CD4-positive, alpha-beta T cell treated with Interleukin-6 for 4 hours (primary cell): ENCODE measurements at regions not wholly inside any gene's neighbourhood (a gene's known extent, or its start where the extent isn't known, plus 50 kb on each side); places are given as distances from the start of the nearest gene placed in this dataset.
A peak's percentile ranks its signal among the peaks of the same experiment; 100 is the strongest.
"Not testable (repeated sequence)": the region's sequence is repeated elsewhere in the genome, so short reads cannot be mapped to it uniquely, and the experiment has no call there.

Source experiments
- DNase-seq: peaks from one replicate; pipeline ENCODE4 v3.0.0-alpha.2; 2020; ENCODE audit warnings: mixed read lengths

DNA sequence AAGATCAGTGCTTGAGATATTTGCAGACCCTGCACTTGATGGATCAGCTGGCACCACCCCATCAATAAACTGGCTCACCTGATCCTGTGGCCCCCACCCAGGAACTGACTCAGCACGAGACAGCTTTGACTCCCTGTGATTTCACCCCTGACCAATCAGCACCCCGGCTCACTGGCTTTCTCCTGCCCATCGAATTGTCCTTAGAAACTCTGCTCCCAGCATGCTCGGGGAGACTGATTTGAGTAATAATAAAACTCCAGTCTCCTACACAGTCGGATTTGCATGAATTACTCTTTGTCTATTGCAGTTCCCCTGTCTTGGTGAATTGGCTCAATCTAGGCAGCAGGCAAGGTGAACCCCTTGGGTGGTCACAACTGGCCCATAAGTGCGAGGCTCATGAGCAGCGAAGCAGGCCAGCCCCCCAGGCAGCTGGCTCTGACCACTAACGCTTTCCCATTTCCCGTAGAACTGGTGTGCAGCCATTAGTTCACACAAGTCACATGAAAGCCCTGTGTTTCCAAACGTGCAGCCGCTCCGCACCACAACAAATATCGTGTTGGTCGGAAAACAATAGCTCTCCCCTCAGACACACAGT is 79.6 kb downstream of the RSPH3 start:
- DNase-seq = no peak

DNA sequence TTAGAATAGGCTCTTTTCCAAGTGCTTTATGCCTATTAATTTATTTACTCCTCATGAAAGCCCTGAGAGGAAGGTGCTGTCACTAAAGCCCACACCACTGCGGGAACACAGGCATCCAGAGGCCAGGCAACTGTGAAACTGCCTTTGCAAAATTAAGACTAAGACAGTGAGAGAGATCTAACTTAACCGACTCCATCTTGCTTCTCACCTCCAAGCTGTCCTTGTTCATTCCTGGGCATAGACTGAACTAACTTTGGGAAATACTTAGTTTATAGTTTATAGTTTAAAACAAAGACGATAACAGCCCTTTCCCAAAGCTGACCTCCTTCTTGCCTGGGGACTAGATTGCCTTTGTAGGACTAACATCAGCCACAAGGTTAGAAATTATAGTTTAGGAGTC is 80.1 kb downstream of the RSPH3 start:
- DNase-seq = no peak

DNA sequence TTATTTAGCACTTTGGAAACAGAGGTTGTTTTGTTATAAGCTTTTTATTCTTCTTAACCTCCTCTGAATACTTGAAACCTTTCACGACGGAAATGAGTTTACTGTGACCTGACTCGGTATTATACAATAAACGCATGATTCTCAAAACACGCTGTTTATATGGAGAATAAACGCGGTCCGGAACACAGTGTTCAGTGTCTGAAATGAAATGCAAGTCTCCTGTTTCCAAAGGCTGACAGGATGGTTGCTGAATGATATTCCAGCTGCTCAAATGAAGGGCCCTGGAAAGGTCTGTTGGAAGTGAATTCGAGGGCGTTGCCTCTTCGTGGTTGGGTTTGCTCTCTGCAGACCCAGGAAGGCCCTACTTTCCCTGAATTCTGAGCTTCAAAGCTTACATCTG is 83.4 kb downstream of the RSPH3 start:
- DNase-seq = no peak

DNA sequence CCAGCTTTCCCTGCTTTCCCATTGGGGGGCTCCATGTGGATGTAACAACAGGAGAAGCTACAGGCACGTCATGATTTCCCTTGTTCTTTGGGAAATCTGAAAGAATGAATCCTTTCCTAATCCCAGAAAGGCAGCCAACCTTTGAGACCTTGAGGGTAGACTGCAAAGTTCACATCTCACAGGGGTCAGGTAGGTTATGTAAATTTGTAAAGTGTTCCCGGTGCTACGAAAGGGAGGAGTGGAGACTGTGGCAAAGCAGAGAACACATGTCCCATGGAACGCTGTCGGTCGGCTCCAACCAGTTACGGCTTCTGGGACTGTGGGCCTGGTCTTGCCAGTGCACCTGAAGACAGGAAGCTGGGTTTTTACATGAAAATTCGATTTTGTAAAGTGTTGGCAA is 85.1 kb downstream of the RSPH3 start:
- no peak for DNase-seq

DNA sequence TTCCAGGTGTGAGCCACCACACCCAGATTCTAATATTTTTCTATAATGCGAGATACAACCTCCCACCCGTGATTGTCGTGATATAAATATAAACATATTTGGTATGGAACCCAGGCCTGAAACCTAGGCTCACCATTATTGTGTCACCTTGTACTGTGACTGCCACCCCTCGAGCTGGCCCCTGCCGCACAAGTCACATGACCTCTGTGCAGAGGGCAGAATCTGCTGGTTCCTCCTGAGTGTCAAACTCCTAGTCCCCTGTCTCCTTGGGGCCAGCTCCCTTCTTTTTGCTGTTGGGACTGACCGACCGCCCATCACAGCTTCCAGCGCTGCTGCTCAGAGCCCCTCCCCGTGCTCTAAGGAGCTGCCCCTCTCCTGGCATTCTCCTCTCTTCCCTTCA is 86.4 kb downstream of the RSPH3 start:
- DNase-seq = no peak

DNA sequence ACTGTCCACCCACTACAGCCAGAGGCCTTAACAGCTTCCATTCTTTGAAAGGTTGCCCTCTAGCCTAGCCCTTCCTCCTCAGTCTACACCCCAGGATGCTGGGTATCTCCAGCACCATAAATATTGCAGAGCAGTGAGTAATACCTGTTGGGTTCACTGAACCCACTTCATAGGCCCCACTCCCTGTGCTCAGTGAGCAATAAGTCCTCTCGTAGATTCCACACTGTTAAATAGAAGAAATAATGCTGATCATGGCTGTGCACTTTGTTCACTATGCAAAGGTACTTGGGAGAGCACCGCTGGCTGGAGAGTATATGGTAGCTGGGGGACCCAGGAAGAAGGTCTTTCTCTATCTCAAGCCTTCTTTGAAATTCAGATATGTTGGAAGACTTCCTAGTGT is 87.3 kb downstream of the RSPH3 start:
- DNase-seq = no peak

DNA sequence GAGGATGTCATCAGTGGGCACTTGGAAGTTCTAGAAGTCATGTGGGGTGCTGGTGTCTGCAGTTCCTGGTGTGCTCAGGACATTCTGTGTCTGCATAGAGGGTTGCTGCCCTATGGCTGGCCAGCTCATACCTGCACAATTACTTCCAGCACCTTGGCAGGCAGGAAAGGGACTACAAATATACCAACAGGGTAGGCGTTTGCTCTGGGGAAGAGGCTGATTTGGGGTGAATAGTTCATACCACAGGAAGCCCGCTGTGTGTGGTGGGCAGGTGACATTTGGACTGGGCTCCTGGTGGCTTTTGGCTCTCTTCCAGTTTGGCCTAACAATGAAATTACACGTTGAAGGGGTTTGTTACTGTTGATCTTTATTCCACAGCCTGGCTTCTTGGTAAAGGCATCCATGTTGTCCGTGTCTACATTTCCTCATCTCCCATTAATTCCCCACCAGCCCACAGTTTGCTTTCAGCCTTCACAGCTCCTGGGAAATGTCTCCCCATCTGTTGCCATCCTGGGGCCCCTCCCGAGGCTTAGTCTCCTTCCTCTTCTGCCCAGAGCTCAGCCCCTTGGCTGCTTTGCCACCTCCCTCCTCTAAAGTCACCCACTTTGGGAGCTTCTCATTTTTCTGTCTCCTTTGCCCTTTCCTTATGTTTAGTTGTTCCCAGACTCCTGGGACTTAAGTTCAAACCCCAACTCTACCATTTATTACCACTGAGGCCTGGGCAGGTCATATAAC is 88.1 kb downstream of the RSPH3 start:
- DNase-seq = peak; percentile 48

DNA sequence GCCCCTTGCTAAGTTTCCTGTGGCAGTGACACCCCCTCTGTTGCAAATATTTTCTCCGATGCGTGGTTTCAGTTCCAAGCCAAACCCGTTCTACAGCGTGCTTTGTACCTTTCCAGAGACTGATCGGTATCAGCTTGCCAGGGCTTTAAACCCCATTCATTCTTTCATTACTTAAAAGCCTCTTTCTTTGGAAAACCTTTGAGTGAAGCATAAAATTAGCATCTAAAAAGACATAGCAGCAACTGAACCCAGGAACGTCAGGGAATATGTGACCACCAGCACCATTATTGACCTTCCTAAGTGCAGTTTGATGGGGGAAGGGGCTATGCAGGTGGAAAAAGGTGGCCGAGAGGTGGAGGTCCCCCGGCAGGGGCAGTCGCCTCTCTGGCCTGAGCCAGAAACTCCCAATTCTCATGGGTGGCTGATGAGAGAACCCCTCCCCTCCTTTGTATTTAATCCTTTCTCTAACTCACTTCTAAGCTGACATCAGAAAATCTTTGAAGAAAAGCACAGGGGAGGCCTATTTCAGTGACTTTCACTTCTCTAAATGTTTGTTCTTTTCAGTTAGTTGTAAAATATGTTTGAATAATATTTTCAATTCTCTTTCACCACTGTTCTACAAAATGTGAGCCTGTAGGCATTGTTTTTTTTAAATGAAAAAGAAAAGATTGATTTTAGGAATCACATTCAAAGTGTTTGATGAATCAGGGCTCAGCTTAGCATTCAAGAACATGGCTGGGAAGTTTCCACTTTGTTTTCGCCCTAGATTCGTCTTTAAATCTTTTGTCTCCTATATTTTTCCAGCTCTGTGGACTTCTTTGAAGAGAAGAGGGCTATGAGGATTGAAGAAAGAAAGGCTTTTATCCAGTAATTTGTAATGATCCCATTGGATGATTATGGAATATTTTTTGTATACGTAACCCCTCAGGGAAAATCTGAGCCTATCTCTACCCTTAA is 89.2 kb downstream of the RSPH3 start:
- peak; percentile 30 for DNase-seq

DNA sequence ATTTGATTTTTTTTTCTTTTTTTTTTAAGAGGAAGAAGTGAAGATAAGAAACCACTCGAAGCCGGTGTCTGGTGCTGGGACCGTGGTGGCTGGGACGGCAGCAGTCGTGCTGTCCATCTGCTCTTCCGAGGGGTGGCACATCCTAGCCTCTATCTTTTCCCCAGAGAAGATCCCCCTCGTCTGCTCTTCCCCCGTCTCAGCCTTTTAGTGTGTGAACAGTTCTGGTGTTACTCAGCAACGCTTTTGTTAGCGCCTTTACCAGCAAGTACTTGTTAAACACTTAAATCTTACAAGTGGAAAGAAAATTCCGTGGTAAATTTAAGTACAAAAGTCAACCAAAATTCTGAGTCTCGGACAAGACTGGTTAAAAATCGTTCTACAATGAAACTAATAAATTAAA is 90.1 kb downstream of the RSPH3 start:
- no peak for DNase-seq

DNA sequence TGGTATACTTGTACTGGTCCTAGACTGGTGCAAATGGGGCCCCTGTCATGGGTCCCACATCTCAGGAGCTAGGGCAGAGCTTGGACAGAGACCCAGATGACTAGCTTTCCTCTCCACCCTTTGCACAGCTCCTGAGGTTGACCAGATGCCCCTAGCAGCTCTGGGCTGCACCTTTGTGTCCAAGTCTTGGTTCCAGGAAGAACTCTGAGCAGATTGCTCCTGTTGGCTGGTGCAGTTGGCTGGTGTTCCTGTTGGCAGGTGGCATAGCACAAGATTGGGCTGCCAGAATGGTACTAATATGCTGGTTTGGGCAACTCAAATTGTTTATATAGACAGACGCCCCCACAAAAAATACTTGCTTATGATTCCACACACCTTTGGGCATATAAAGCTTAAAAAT is 89.4 kb upstream of the EZR start:
- no peak for DNase-seq

DNA sequence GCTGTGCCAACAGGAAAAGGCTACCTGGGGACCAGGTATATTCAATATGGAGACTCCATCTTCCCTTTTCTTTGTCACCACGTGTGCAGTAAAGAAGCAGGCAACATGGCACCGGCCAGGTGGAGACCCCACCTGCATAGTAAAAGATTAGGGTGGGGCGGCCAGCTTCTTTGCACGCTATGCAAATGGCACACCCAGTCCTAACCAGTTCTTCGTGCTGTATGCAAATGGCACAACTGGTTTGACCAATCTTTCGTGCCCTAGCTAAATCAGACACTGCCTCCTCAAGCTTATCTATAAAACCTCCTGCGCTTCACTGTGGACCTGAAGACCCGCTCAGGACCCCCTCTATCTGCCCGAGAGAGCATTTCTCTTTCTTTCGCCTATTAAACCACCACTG is 88.8 kb upstream of the EZR start:
- no peak for DNase-seq

DNA sequence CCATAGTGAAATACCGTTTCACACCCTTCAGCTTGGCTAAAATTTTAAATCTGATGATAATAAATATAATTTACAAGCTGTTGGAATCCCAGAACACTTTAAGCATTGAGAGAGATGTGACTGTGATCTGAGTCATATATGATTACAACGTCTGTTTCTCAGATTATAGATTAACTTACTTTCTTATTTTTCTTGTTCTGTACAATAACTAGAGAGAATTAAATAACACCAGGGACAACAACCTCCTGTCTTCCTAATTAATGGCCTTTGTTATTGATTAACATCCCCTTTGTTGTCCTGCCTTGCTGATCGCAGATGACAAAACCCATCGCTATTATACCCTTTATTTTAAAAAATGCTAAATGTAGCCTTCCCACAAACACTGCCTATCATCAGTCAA is 87.8 kb upstream of the EZR start:
- no peak for DNase-seq

DNA sequence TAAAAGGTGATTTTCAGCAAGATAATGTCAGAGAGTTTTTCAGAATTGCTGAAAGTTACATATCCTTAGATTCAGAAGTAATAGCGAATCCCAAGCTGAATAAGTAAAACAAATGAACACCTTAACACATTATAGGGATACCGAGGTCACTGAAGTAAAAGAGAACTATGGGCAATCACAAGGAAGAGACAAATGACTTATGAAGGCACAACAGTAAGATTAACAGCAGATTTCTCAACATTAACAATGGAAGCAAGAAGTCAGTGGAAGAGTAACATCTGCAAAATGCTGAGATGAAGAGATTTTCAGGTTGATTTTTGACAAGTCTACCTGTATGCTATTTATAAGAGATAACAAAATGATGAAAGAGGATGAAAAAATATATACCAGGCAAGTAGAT is 86.1 kb upstream of the EZR start:
- no peak for DNase-seq

DNA sequence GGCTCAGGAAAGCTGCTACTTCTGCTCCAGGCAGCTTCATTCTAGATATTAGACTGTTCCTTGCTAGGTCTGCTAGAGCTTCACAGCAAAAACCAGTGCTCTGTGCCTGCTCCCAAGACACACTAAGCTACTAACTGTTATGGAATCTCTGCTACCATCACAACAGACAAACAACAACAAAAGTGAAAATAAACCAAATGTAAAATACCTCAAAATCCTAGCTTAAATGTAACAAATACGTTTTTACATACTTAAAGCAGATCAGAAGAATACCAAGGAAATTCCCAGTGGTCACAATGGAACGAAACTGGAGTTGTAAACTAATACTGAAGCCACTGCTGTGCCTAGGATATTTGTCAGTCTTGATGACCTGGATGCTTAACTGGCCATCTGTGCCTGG is 84.6 kb upstream of the EZR start:
- DNase-seq = no peak

DNA sequence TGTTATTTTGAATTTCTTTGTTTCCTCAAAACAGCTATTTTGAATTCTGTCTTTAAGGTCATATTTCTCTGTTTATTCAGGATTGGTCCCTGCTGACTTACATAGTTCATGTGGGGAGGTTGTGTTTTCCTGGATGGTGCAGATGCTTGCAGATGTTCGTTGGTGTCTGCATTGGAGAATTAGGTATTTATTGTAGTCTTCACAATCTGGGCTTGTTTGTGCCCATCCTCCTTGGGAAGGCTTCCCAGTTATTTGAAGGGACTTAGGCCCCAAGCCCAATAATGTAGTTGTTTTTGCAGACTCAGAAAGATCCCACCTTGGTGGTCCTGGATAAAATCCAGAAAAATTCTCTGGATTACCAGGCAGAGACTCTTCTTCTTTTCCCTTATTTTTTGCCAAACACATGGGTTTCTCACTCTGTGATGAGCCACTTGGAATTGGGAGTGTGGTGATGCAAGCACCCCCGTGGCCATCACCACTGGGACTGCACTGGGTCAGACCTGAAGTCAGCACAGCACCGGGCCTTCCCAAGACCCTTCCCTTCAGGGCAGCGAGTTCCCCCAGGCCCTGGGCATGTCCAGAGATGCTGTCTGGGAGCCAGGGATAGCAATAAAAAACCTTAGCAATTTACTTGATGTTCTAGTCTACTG is 81.6 kb upstream of the EZR start:
- no peak for DNase-seq

DNA sequence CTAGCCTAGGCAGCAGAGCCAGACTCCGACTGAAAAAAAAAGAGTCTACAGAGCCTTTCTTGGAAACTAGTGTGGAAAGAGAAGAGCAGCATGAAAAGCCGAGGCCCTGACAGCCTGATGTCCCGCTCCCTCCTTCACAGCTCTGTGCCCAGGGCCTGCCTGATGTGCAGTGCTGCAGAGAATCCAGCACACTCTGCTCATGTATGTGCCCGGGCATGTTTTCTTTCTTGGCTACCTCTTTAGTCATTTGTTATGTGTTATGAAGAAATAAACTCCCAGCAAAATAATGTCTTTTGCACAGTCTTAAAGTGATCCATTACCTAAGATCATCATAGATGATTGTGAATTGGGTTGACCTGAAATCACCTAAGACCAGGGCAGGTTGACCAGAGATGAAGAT is 78.1 kb upstream of the EZR start:
- DNase-seq = no peak

DNA sequence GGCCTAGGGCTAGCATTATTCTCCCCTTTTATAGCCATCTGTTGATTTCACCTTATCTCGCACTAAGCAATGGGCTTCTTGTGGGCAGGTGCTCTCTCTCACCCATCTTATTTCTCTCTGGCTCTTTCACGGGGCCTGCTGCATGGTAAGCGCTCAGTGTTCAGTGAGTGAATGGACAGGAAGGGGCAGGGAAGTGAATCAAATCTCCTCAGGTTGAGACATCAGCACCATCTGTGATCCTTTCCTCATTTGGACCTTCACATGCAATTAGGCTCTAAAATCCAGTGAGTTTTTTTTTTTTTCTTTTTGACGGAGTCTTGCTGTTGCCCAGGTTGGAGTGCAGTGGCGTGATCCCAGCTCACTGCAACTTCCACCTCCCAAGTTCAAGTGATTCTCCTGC is 76.5 kb upstream of the EZR start:
- DNase-seq = no peak

DNA sequence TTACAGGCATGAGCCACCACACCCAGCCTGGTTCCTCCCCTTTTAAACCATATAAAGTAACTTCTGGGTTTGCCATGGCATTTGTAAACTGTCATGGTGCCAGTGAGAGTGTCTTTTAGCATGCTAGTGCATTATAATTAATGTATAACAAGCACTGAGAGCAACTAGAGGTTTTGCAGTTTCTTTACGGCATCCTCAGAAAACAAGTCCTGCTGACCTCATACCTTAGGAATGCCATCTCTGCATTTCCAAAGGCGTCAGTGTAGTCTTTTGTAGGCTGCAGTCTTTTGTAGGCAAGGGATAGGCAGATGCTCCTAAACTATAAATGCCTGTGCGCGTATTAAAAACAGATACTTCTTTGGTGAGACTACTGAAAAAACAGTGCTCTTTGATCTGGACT is 75.0 kb upstream of the EZR start:
- no peak for DNase-seq

DNA sequence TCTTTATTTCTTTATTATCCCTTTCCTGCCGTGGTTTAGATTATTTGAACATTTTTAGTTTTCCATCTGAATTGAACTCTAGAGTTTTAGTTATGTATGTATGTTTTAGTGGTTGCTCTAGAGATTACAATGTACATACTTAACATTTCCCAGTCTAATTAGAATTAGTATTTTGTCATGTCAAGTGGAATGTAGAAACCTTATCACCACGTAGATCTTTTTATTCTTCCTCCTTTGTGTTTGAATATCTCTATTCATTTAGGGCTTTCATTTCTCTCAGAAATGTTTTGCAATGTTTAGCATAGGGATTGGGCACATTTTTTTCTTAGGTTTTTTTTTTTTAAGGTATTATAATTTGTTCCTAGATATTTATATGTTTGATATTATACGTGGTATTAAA is 73.1 kb upstream of the EZR start:
- DNase-seq = no peak

DNA sequence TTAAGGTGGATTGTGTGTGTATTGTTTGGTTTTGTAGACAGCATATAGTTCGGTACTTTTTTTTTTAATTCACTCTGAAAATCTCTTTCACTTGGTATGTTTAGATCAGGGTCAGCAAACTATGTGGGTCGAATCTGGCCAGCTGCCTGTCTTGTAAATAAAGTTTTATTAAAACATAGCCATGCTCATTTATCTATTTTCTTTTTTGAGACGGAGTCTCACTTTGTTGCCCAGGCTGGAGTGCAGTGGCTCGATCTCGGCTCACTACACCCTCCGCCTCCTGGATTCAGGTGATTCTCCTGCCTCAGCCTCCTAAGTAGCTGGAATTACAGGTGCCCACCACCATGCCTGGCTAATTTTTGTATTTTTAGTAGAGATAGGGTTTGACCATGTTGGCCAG is 72.4 kb upstream of the EZR start:
- DNase-seq = not testable (repeated sequence)

DNA sequence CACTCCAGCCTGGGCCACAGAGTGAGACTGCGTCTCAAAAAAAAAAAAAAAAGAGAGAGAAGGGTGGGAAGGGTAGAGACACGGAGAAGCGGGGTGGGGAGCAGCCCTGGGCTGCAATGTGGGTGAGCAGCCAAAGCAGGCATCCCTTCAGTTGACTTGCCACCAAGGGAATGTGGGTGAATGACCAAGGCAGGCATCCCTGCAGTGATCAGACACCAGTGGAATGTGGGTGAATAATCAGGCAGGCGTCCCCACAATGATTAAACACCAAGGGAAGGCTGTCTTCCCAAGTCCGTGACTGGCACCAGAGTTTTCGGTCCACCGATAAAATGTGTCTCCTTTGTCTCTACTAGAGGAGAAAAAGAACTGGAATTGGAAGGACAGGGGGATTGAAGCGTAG is 69.0 kb upstream of the EZR start:
- DNase-seq = not testable (repeated sequence)

DNA sequence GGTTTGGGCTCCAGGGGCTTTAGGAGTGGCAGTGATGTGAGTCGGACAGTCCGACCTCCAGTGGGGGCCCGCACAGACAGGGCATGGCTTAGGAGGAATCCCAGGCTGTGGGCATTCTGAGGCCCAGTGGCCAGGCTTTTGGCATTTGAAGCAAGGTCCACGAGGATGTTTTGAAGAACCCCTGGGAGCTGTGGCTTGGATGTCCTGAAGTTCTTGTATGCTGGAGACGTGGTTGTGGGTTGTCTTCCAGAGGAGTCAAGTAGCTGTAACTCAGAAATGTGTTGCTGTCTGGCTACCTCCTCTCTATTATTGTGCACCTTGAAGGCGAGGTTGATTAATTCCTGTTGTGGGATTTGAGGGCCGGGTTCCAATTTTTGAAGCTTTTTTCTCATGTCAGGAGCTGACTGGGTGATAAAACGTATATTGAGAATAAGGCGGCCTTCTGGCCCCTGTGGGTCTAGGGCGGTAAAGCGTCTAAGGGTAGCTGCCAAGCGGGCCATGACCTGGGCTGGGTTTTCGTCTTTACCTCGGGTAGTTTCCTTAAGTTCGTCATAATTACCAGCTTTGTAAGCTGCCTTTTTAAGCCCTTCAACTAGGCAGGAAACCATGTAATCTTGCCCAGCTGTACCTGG is 67.3 kb upstream of the EZR start:
- DNase-seq = not testable (repeated sequence)

DNA sequence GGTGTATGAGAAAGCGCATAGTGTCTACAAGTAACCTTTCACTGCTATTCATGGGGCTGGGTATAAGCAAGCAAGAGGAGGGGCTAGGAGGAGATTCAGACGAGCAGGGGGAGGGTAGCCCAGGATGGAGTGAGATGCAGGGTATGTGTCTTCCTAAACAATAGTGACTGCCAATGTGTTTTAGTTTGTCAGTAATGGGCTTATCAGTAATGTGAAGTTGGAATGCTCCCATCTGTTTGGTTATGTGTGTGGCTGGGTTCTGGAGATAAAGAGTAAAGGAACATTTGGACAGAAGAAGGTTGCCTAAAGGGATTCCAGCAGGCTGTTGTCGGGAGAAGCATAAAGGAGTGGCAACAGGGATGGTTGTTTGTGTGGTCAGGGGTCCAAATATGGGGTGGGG is 62.7 kb upstream of the EZR start:
- DNase-seq = not testable (repeated sequence)
